ENCODE measurements at regions not wholly inside any gene's neighbourhood (a gene's known extent, or its start where the extent isn't known, plus 50 kb on each side); places are given as distances from the start of the nearest gene placed in this dataset.
"Not testable (repeated sequence)": the region's sequence is repeated elsewhere in the genome, so short reads cannot be mapped to it uniquely, and the experiment has no call there.

- no peak for DNase-seq (ENCODE audit: low read depth, low spot score)
Measured at GRCh38 chr15:47885920-47886319, 168.6 kb downstream of the SEMA6D start.

GRCh38 chr15:47887241-47887800, 170.0 kb downstream of the SEMA6D start:
- DNase-seq (ENCODE audit: low read depth, low spot score): no peak

GRCh38 chr15:47888385-47889100, 171.2 kb downstream of the SEMA6D start:
- no peak for DNase-seq (ENCODE audit: low read depth, low spot score)

GRCh38 chr15:47890397-47891150, 173.3 kb downstream of the SEMA6D start:
- DNase-seq (ENCODE audit: low read depth, low spot score): no peak

GRCh38 chr15:47897525-47897924, 180.2 kb downstream of the SEMA6D start:
- no peak for DNase-seq (ENCODE audit: low read depth, low spot score)

GRCh38 chr15:47900751-47901150, 183.4 kb downstream of the SEMA6D start:
- DNase-seq (ENCODE audit: low read depth, low spot score): no peak

- DNase-seq (ENCODE audit: low read depth, low spot score): no peak
Measured at GRCh38 chr15:47903368-47903767, 186.1 kb downstream of the SEMA6D start.

GRCh38 chr15:47908486-47908885, 191.2 kb downstream of the SEMA6D start:
- DNase-seq (ENCODE audit: low read depth, low spot score): no peak

GRCh38 chr15:47908950-47909670, 191.8 kb downstream of the SEMA6D start:
- no peak for DNase-seq (ENCODE audit: low read depth, low spot score)

GRCh38 chr15:47912910-47913309, 195.6 kb downstream of the SEMA6D start:
- DNase-seq (ENCODE audit: low read depth, low spot score): not testable (repeated sequence)

GRCh38 chr15:47917881-47918280, 200.6 kb downstream of the SEMA6D start:
- no peak for DNase-seq (ENCODE audit: low read depth, low spot score)

- no peak for DNase-seq (ENCODE audit: low read depth, low spot score)
Measured at GRCh38 chr15:47918877-47919276, 201.6 kb downstream of the SEMA6D start.

- DNase-seq (ENCODE audit: low read depth, low spot score): no peak
Measured at GRCh38 chr15:47924381-47924780, 196.4 kb upstream of the SLC24A5 start.

GRCh38 chr15:47929138-47929803, 191.5 kb upstream of the SLC24A5 start:
- no peak for DNase-seq (ENCODE audit: low read depth, low spot score)

GRCh38 chr15:47932261-47932660, 188.5 kb upstream of the SLC24A5 start:
- no peak for DNase-seq (ENCODE audit: low read depth, low spot score)

- DNase-seq (ENCODE audit: low read depth, low spot score): no peak
Measured at GRCh38 chr15:47932951-47933641, 187.7 kb upstream of the SLC24A5 start.

GRCh38 chr15:47933865-47934264, 186.9 kb upstream of the SLC24A5 start:
- DNase-seq (ENCODE audit: low read depth, low spot score): no peak

- no peak for DNase-seq (ENCODE audit: low read depth, low spot score)
Measured at GRCh38 chr15:47934342-47934741, 186.4 kb upstream of the SLC24A5 start.

GRCh38 chr15:47937834-47938233, 183.0 kb upstream of the SLC24A5 start:
- DNase-seq (ENCODE audit: low read depth, low spot score): no peak

GRCh38 chr15:47944637-47945288, 176.0 kb upstream of the SLC24A5 start:
- no peak for DNase-seq (ENCODE audit: low read depth, low spot score)

Measured in pulmonary artery endothelial cell (primary cell).